Karpas-422 (cell line): ENCODE measurements at regions not wholly inside any gene's neighbourhood (a gene's known extent, or its start where the extent isn't known, plus 50 kb on each side); places are given as distances from the start of the nearest gene placed in this dataset.

Source experiments
- DNase-seq: peaks from one replicate; pipeline ENCODE4 v3.0.0-alpha.2; 2015
- H2AFZ ChIP-seq: fragments of 200-600 bp; sonication (generic); 2 replicates; pipeline ENCODE4 v1.6.1; 2014; ENCODE audit warnings: antibody characterized with exemption, low read length, mixed read lengths
- H3K27ac ChIP-seq: fragments of 200-600 bp; sonication (generic); 2 replicates; pipeline ENCODE4 v1.5.1; 2014; ENCODE audit warnings: mild to moderate bottlenecking, low read length, moderate library complexity
- H3K27me3 ChIP-seq: fragments of 200-600 bp; sonication (generic); 2 replicates; pipeline ENCODE4 v1.6.1; 2014; ENCODE audit warnings: low read length, mixed read lengths
- H3K36me3 ChIP-seq: fragments of 200-600 bp; sonication (generic); 2 replicates; pipeline ENCODE4 v1.6.1; 2014; ENCODE audit warnings: low read length, mixed read lengths; ENCODE audit not compliant: insufficient read depth
- H3K4me1 ChIP-seq: fragments of 200-600 bp; sonication (generic); 2 replicates; pipeline ENCODE4 v1.6.1; 2014; ENCODE audit warnings: mild to moderate bottlenecking, low read length, mixed read lengths
- H3K4me2 ChIP-seq: fragments of 200-600 bp; sonication (generic); 2 replicates; pipeline ENCODE4 v1.6.1; 2014; ENCODE audit warnings: low read length, low read depth, mild to moderate bottlenecking; ENCODE audit not compliant: poor library complexity, severe bottlenecking
- H3K4me3 ChIP-seq: fragments of 200-600 bp; sonication (generic); 2 replicates; pipeline ENCODE4 v1.5.1; 2014; ENCODE audit warnings: mild to moderate bottlenecking, antibody characterized with exemption, low read length, mixed read lengths
- H3K79me2 ChIP-seq: fragments of 200-600 bp; sonication (generic); 2 replicates; pipeline ENCODE4 v1.6.1; 2014; ENCODE audit warnings: mild to moderate bottlenecking, low read length, mixed read lengths
- H3K9ac ChIP-seq: fragments of 200-600 bp; sonication (generic); 2 replicates; pipeline ENCODE4 v1.6.0; 2014; ENCODE audit warnings: low read length
- H3K9me2 ChIP-seq: fragments of 200-600 bp; sonication (generic), shearing (Covaris generic); replicated peaks from 2 replicates; pipeline ENCODE4 v1.6.0; 2014; ENCODE audit warnings: mild to moderate bottlenecking, low read length, moderate library complexity; ENCODE audit not compliant: insufficient read depth
- H3K9me3 ChIP-seq: fragments of 300-700, 200-600 bp; sonication (generic); 2 replicates; pipeline ENCODE4 v1.6.1; 2014; ENCODE audit warnings: low read length, mixed read lengths
- H4K20me1 ChIP-seq: fragments of 200-600 bp; sonication (generic); 2 replicates; pipeline ENCODE4 v1.6.1; 2014; ENCODE audit warnings: mild to moderate bottlenecking, antibody characterized with exemption, low read length, low read depth; ENCODE audit not compliant: insufficient read depth

DNA sequence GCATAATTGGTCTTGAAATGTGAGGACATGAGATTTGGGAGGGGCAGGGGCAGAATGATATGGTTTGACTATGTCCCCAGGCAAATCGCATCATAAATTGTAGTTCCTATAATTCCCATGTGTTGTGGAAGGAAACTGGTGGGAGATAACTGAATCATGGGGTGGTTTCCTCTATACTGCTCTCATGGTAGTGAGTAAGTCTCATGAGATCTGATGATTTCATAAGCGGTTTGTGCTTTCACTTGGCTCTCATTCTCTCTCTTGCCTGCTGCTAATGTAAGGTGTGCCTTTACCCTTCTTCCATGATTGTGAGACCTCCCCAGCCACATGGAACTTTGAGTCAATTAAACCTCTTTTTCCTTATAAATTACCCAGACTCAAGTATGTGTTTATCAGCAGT lies 2595.9 kb downstream of the PCDH7 start:
- Histone ChIP-seq H3K4me2 (no peak overlapping the region), H3K9me3 (peaks cover 32% of the 10 kb centered on the region), H3K4me1 (no peaks in the 10 kb centered on the region), H3K9ac (no peak overlapping the region), H2AFZ (no peak overlapping the region), H3K4me3 (no peak overlapping the region), H3K27ac (no peak overlapping the region), H3K79me2 (no peaks in the 10 kb centered on the region), H4K20me1 (no peaks in the 10 kb centered on the region), H3K36me3 (no peaks in the 10 kb centered on the region), H3K27me3 (no peaks in the 10 kb centered on the region), H3K9me2 (no peaks in the 10 kb centered on the region)
- DNase-seq = no peak

- no peaks in the 10 kb centered on the region for H3K4me1 ChIP-seq
- no peak overlapping the region for H3K4me3 ChIP-seq
- H3K4me2 ChIP-seq = no peak overlapping the region
- H3K9me2 ChIP-seq = no peaks in the 10 kb centered on the region
- no peak overlapping the region for H2AFZ ChIP-seq
- peaks cover 29% of the 10 kb centered on the region for H3K9me3 ChIP-seq
- H3K27me3 ChIP-seq = no peaks in the 10 kb centered on the region
- H3K27ac ChIP-seq = no peak overlapping the region
- no peak overlapping the region for H3K9ac ChIP-seq
- no peaks in the 10 kb centered on the region for H4K20me1 ChIP-seq
- H3K79me2 ChIP-seq = no peaks in the 10 kb centered on the region
- H3K36me3 ChIP-seq = no peaks in the 10 kb centered on the region
- no peak for DNase-seq
Measured at GRCh38 chr4:33316578-33316977, 2596.4 kb downstream of the PCDH7 start.

DNA sequence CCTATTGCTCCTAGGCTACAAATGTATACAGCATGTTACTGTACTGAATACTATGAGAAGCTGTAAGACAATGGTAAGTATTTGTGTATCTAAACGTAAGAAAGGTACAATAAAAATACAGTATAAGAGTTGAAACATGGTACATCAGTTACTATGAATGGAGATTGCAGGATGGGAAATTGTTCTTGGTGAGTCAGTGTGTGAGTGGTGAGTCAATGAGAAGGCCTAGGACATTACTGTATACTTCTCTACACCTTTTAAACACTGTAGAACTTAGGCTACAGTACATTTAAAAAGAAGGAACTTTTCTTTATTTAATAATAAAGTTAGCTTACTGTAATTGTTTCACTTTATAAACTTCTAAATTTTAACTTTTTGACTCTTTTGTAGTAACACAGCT lies 2603.2 kb downstream of the PCDH7 start:
- Histone ChIP-seq H3K9me3 (peaks cover 24% of the 10 kb centered on the region), H3K4me1 (no peaks in the 10 kb centered on the region), H3K27ac (no peak overlapping the region), H3K9ac (no peak overlapping the region), H3K9me2 (no peaks in the 10 kb centered on the region), H4K20me1 (no peaks in the 10 kb centered on the region), H3K27me3 (no peaks in the 10 kb centered on the region), H2AFZ (no peak overlapping the region), H3K36me3 (no peaks in the 10 kb centered on the region), H3K79me2 (no peaks in the 10 kb centered on the region), H3K4me3 (no peak overlapping the region), H3K4me2 (no peak overlapping the region)
- no peak for DNase-seq

GRCh38 chr4:33334416-33334815 lies 2614.2 kb downstream of the PCDH7 start:
- no peak overlapping the region for H3K27ac ChIP-seq
- H4K20me1 ChIP-seq = no peaks in the 10 kb centered on the region
- H3K4me1 ChIP-seq = no peaks in the 10 kb centered on the region

DNA sequence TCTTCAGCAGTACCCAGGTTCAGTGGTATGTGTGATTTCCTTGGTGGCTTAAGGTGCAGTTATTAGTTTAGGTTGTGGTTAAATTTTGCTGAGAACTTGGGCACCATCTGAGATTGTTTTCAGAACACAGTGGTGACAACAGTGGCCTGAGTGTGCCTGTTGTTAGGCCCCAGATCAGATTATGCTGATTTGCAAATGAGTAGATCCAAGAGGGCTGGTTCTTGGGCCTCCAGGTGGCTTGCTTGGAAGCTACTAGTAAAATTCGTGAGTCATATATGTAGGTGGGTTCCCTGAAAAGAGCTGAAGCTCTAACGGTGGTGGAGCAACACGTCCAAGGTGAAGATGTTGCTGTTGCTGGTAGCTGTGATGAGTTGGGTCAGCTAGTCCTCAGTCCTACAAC lies 2619.6 kb downstream of the PCDH7 start:
- H3K27me3 ChIP-seq = no peaks in the 10 kb centered on the region
- H3K79me2 ChIP-seq = no peaks in the 10 kb centered on the region

More at GRCh38 chr4:33334416-33334815, 2614.2 kb downstream of the PCDH7 start:
- Histone ChIP-seq H2AFZ (no peak overlapping the region), H3K36me3 (no peaks in the 10 kb centered on the region), H3K4me3 (no peak overlapping the region), H3K9ac (no peak overlapping the region), H3K9me3 (peaks cover 43% of the 10 kb centered on the region), H3K4me2 (no peak overlapping the region), H3K27me3 (no peaks in the 10 kb centered on the region), H3K9me2 (no peaks in the 10 kb centered on the region), H3K79me2 (no peaks in the 10 kb centered on the region)
- no peak for DNase-seq

GRCh38 chr4:33340168-33340567 lies 2620.0 kb downstream of the PCDH7 start:
- Histone ChIP-seq H3K27me3 (no peaks in the 10 kb centered on the region), H3K4me2 (no peak overlapping the region), H3K4me1 (no peaks in the 10 kb centered on the region), H3K36me3 (no peaks in the 10 kb centered on the region), H3K9me2 (no peaks in the 10 kb centered on the region), H3K9ac (no peak overlapping the region), H3K4me3 (no peak overlapping the region), H3K79me2 (no peaks in the 10 kb centered on the region), H3K27ac (no peak overlapping the region), H2AFZ (no peak overlapping the region), H3K9me3 (peaks cover 34% of the 10 kb centered on the region), H4K20me1 (no peaks in the 10 kb centered on the region)
- DNase-seq = no peak

More for the DNA sequence above, 2619.6 kb downstream of the PCDH7 start:
- Histone ChIP-seq H3K4me3 (no peak overlapping the region), H3K9me3 (peaks cover 36% of the 10 kb centered on the region), H3K27ac (no peak overlapping the region), H3K9me2 (no peaks in the 10 kb centered on the region), H3K4me1 (no peaks in the 10 kb centered on the region), H2AFZ (no peak overlapping the region), H3K36me3 (no peaks in the 10 kb centered on the region), H4K20me1 (no peaks in the 10 kb centered on the region), H3K9ac (no peak overlapping the region), H3K4me2 (no peak overlapping the region)
- no peak for DNase-seq

DNA sequence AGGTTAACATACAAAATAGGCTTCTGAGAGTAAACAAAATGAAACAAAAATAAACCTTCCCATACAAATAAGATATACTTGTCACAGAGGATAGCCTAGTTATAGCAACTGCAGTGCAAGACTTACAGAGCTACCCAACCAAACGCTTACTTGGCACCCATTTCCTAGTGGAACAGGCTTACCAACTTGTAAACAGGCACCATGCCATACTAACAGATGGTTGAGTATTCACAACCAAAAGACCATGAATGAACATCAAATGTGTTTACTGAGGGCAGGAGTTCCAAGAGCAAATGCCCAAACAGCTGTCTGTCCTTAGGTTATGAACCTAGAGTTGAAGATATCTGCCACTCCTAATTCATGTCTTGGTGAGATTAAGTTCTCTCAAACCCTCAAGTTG lies 2629.2 kb downstream of the PCDH7 start:
- no peaks in the 10 kb centered on the region for H3K79me2 ChIP-seq
- no peak overlapping the region for H3K4me3 ChIP-seq

DNA sequence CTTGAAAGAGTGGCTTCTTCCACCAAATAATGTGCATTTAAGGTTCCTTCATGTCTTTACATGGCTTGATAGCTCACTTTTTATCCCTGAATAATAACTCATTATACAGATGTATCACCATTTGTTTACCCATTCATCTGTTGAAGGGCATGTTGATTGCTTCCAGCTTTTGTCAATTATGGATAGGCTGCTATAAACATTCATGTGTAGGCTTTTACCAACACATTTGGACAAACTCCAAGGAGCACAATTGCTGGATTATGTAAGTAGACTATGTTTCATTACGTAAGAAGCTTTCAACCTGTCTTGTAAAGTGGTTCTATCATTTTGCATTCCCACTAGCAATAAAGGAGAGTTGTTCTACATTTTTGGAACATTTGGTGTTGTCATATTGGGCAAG lies 2637.0 kb downstream of the PCDH7 start:
- Histone ChIP-seq H3K4me2 (no peak overlapping the region), H4K20me1 (no peaks in the 10 kb centered on the region), H2AFZ (no peak overlapping the region), H3K9me3 (peaks cover 20% of the 10 kb centered on the region), H3K4me3 (no peak overlapping the region), H3K27ac (no peak overlapping the region), H3K79me2 (no peaks in the 10 kb centered on the region), H3K27me3 (no peaks in the 10 kb centered on the region), H3K9ac (no peak overlapping the region), H3K36me3 (no peaks in the 10 kb centered on the region), H3K9me2 (no peaks in the 10 kb centered on the region), H3K4me1 (no peaks in the 10 kb centered on the region)
- no peak for DNase-seq

More for the DNA sequence above, 2629.2 kb downstream of the PCDH7 start:
- Histone ChIP-seq H3K4me1 (no peaks in the 10 kb centered on the region), H3K9me3 (peaks cover 27% of the 10 kb centered on the region), H3K36me3 (no peaks in the 10 kb centered on the region), H3K4me2 (no peak overlapping the region), H2AFZ (no peak overlapping the region), H3K9ac (no peak overlapping the region), H3K27ac (no peak overlapping the region), H4K20me1 (no peaks in the 10 kb centered on the region), H3K9me2 (no peaks in the 10 kb centered on the region), H3K27me3 (no peaks in the 10 kb centered on the region)
- DNase-seq = no peak

GRCh38 chr4:33369446-33369845 lies 2649.3 kb downstream of the PCDH7 start:
- H4K20me1 ChIP-seq = no peaks in the 10 kb centered on the region
- H3K27ac ChIP-seq = no peak overlapping the region
- no peak overlapping the region for H3K4me2 ChIP-seq
- no peak overlapping the region for H3K4me3 ChIP-seq
- DNase-seq = no peak
- H3K27me3 ChIP-seq = no peaks in the 10 kb centered on the region
- peaks cover 6% of the 10 kb centered on the region for H3K9me3 ChIP-seq
- no peak overlapping the region for H2AFZ ChIP-seq
- H3K36me3 ChIP-seq = no peaks in the 10 kb centered on the region
- H3K9me2 ChIP-seq = no peaks in the 10 kb centered on the region
- H3K9ac ChIP-seq = no peak overlapping the region
- no peaks in the 10 kb centered on the region for H3K4me1 ChIP-seq
- H3K79me2 ChIP-seq = no peaks in the 10 kb centered on the region
